ENCODE measurements at regions not wholly inside any gene's neighbourhood (a gene's known extent, or its start where the extent isn't known, plus 50 kb on each side); places are given as distances from the start of the nearest gene placed in this dataset.

GRCh38 chr7:46156086-46156485 is 235.0 kb upstream of the IGFBP3 start:
- TF ChIP-seq POLR2A (IDR thresholded peaks at IDR 0.05; ENCODE audit: low read depth, low read length) (no peak), CTCF (IDR thresholded peaks at IDR 0.05 in 2 of 3, conservative IDR thresholded peaks at IDR 0.05 in 1 of 3; ENCODE audit: control insufficient read depth in 2 of 3, extremely low read depth in 1 of 3, insufficient read depth in 1 of 3, low read depth in 3 of 3, low read length in 3 of 3) (no peak), BRCA1 (IDR thresholded peaks at IDR 0.05; ENCODE audit: low read depth, low read length) (no peak), RB1 (IDR thresholded peaks at IDR 0.05; ENCODE audit: borderline replicate concordance) (no peak)
